ENCODE measurements at regions not wholly inside any gene's neighbourhood (a gene's known extent, or its start where the extent isn't known, plus 50 kb on each side); places are given as distances from the start of the nearest gene placed in this dataset.

- TF ChIP-seq, protein P1, sequence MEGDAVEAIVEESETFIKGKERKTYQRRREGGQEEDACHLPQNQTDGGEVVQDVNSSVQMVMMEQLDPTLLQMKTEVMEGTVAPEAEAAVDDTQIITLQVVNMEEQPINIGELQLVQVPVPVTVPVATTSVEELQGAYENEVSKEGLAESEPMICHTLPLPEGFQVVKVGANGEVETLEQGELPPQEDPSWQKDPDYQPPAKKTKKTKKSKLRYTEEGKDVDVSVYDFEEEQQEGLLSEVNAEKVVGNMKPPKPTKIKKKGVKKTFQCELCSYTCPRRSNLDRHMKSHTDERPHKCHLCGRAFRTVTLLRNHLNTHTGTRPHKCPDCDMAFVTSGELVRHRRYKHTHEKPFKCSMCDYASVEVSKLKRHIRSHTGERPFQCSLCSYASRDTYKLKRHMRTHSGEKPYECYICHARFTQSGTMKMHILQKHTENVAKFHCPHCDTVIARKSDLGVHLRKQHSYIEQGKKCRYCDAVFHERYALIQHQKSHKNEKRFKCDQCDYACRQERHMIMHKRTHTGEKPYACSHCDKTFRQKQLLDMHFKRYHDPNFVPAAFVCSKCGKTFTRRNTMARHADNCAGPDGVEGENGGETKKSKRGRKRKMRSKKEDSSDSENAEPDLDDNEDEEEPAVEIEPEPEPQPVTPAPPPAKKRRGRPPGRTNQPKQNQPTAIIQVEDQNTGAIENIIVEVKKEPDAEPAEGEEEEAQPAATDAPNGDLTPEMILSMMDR (optimal IDR thresholded peaks at IDR 0.05 in 1 of 3, IDR thresholded peaks at IDR 0.05 in 1 of 3, conservative IDR thresholded peaks at IDR 0.05 in 1 of 3; ENCODE audit: extremely low read depth in 1 of 3, insufficient read depth in 2 of 3, low read length in 3 of 3), result no peak
- no peak for TF ChIP-seq EZH2 (IDR thresholded peaks at IDR 0.05; ENCODE audit: low read length)
Observed at GRCh38 chr2:217291259-217291658, 431.4 kb upstream of the TNP1 start.

Data from keratinocyte (primary cell).